ENCODE measurements at regions not wholly inside any gene's neighbourhood (a gene's known extent, or its start where the extent isn't known, plus 50 kb on each side); places are given as distances from the start of the nearest gene placed in this dataset.

- DNase-seq (ENCODE audit: low read depth) = no peak
- TF ChIP-seq CTCF (IDR thresholded peaks at IDR 0.05; ENCODE audit: control insufficient read depth, extremely low read depth, insufficient read depth) = no peak
- H3K4me3 ChIP-seq (ENCODE audit: low read depth, low read length) = no peak overlapping the region
These were observed 545.5 kb downstream of the ZPLD1 start for GRCh38 chr3:102980355-102980696.

- DNase-seq (ENCODE audit: low read depth) = no peak
- TF ChIP-seq CTCF (IDR thresholded peaks at IDR 0.05; ENCODE audit: control insufficient read depth, extremely low read depth, insufficient read depth) = no peak
- H3K4me3 ChIP-seq (ENCODE audit: low read depth, low read length) = no peak overlapping the region
These were observed 567.8 kb downstream of the ZPLD1 start for GRCh38 chr3:103002425-103003176.

- no peak for DNase-seq (ENCODE audit: low read depth)
- no peak for TF ChIP-seq CTCF (IDR thresholded peaks at IDR 0.05; ENCODE audit: control insufficient read depth, extremely low read depth, insufficient read depth)
- H3K4me3 ChIP-seq (ENCODE audit: low read depth, low read length) = no peak overlapping the region
These were observed 571.8 kb downstream of the ZPLD1 start for GRCh38 chr3:103006526-103007183.

- DNase-seq (ENCODE audit: low read depth) = no peak
- no peak overlapping the region for H3K4me3 ChIP-seq (ENCODE audit: low read depth, low read length)
- TF ChIP-seq CTCF (IDR thresholded peaks at IDR 0.05; ENCODE audit: control insufficient read depth, extremely low read depth, insufficient read depth) = no peak
These were observed 574.8 kb downstream of the ZPLD1 start for GRCh38 chr3:103009609-103010008.

- DNase-seq (ENCODE audit: low read depth) = no peak
- TF ChIP-seq CTCF (IDR thresholded peaks at IDR 0.05; ENCODE audit: control insufficient read depth, extremely low read depth, insufficient read depth) = no peak
- no peak overlapping the region for H3K4me3 ChIP-seq (ENCODE audit: low read depth, low read length)
These were observed 591.1 kb downstream of the ZPLD1 start for GRCh38 chr3:103025880-103026279.

GRCh38 chr3:103033841-103034240 lies 599.0 kb downstream of the ZPLD1 start:
- no peak overlapping the region for H3K4me3 ChIP-seq (ENCODE audit: low read depth, low read length)
- TF ChIP-seq CTCF (IDR thresholded peaks at IDR 0.05; ENCODE audit: control insufficient read depth, extremely low read depth, insufficient read depth) = no peak
- no peak for DNase-seq (ENCODE audit: low read depth)
